IMR-90 (cell line): ENCODE measurements at regions not wholly inside any gene's neighbourhood (a gene's known extent, or its start where the extent isn't known, plus 50 kb on each side); places are given as distances from the start of the nearest gene placed in this dataset.

Source experiments
- ATAC-seq: fragments of 200-7000 bp; cut with Tn5 transposase; 2 replicates; pipeline ENCODE4 v1.9.1; 2020; ENCODE audit warnings: low read depth, mild to moderate bottlenecking, moderate library complexity
- BruUV-seq: library from RNA; stranded (reverse); fragments of 400-500 nt; replicated peaks from 2 replicates; lab custom pipeline; 2021; lab: Mats Ljungman, UMichigan
- CTCF ChIA-PET: fragments of 300-600 bp; formaldehyde crosslinking; extraction: SDS; loops from one replicate; lab custom pipeline; 2021; ENCODE audit warnings: antibody characterized with exemption; lab: Yijun Ruan, JAX
- POLR2A ChIA-PET: fragments of 300-600 bp; sonication (Branson Sonifier 250); formaldehyde crosslinking; loops from one replicate; lab custom pipeline; 2022; ENCODE audit warnings: antibody characterized with exemption; ENCODE audit not compliant: unreplicated experiment; lab: Charles Lee
- DNase-seq: peaks from one replicate; pipeline ENCODE4 v3.0.0; 2013
- H2AFZ ChIP-seq: replicated peaks from 2 replicates; pipeline ENCODE3; 2013; ENCODE audit warnings: low read length, mild to moderate bottlenecking; ENCODE audit not compliant: poor library complexity
- H2AK5ac ChIP-seq: 2 replicates; pipeline ENCODE4 v1.6.1; 2013; ENCODE audit warnings: low read depth, low read length, inconsistent platforms
- H2AK9ac ChIP-seq: replicated peaks from 2 replicates; pipeline ENCODE3; 2013; ENCODE audit warnings: mild to moderate bottlenecking, low read depth, low read length, moderate library complexity; ENCODE audit not compliant: poor library complexity
- H2BK120ac ChIP-seq: 2 replicates; pipeline ENCODE4 v1.6.1; 2013; ENCODE audit warnings: low read depth, low read length, inconsistent platforms
- H2BK15ac ChIP-seq: 3 replicates; pipeline ENCODE4 v1.6.1; 2013; ENCODE audit warnings: low read depth, low read length, inconsistent platforms
- H2BK20ac ChIP-seq: 2 replicates; pipeline ENCODE4 v1.6.1; 2013; ENCODE audit warnings: low read depth, mild to moderate bottlenecking, inconsistent platforms, low read length, moderate library complexity
- H2BK5ac ChIP-seq: 2 replicates; pipeline ENCODE4 v1.6.1; 2013; ENCODE audit warnings: mild to moderate bottlenecking, low read depth, low read length, inconsistent platforms; ENCODE audit not compliant: poor library complexity, severe bottlenecking
- H3K14ac ChIP-seq: replicated peaks from 2 replicates; pipeline ENCODE4 v1.6.1; 2013; ENCODE audit warnings: low read depth, low read length, inconsistent platforms
- H3K18ac ChIP-seq: 2 replicates; pipeline ENCODE4 v1.6.1; 2013; ENCODE audit warnings: low read depth, low read length, control low read depth
- H3K23ac ChIP-seq: 2 replicates; pipeline ENCODE4 v1.6.1; 2013; ENCODE audit warnings: low read depth, low read length, inconsistent platforms
- H3K27ac ChIP-seq: 2 replicates; pipeline ENCODE4 v1.5.1; 2013; ENCODE audit warnings: mild to moderate bottlenecking, control low read depth, low read length; ENCODE audit not compliant: insufficient read depth
- H3K27me3 ChIP-seq: 2 replicates; pipeline ENCODE4 v1.6.1; 2013; ENCODE audit warnings: low read length; ENCODE audit not compliant: control insufficient read depth, insufficient read depth
- H3K36me3 ChIP-seq: 2 replicates; pipeline ENCODE4 v1.6.1; 2013; ENCODE audit warnings: low read length, mixed read lengths; ENCODE audit not compliant: control insufficient read depth, insufficient read depth
- H3K4ac ChIP-seq: 2 replicates; pipeline ENCODE4 v1.6.1; 2013; ENCODE audit warnings: low read depth, low read length, inconsistent platforms
- H3K4me1 ChIP-seq: 2 replicates; pipeline ENCODE4 v1.6.1; 2013; ENCODE audit warnings: low read length, mixed read lengths; ENCODE audit not compliant: control insufficient read depth, insufficient read depth
- H3K4me2 ChIP-seq: 2 replicates; pipeline ENCODE4 v1.6.1; 2013; ENCODE audit warnings: low read depth, mild to moderate bottlenecking, control low read depth, low read length, moderate library complexity
- H3K4me3 ChIP-seq: 2 replicates; pipeline ENCODE4 v1.5.1; 2013; ENCODE audit warnings: low read depth, mild to moderate bottlenecking, control low read depth, low read length, moderate library complexity; ENCODE audit not compliant: insufficient read depth
- H3K56ac ChIP-seq: 2 replicates; pipeline ENCODE4 v1.6.1; 2013; ENCODE audit warnings: low read length, inconsistent platforms; ENCODE audit not compliant: insufficient read depth; ENCODE audit errors: extremely low read depth
- H3K79me1 ChIP-seq, 2 experiments: 2 replicates each; pipeline ENCODE4 v1.6.1; 2013; ENCODE audit warnings: low read length in 2 of 2, inconsistent platforms in 1 of 2, low read depth in 1 of 2
- H3K9ac ChIP-seq: 2 replicates; pipeline ENCODE4 v1.6.1; 2013; ENCODE audit warnings: low read depth, low read length, control low read depth
- H3K9me1 ChIP-seq: 2 replicates; pipeline ENCODE4 v1.6.1; 2013; ENCODE audit warnings: low read length, inconsistent platforms; ENCODE audit not compliant: insufficient read depth
- H3K9me3 ChIP-seq: 2 replicates; pipeline ENCODE4 v1.6.1; 2013; ENCODE audit warnings: low read length; ENCODE audit not compliant: control insufficient read depth, insufficient read depth
- H4K20me1 ChIP-seq: 2 replicates; pipeline ENCODE4 v1.6.1; 2013; ENCODE audit warnings: low read length, inconsistent platforms; ENCODE audit not compliant: insufficient read depth
- H4K5ac ChIP-seq: 2 replicates; pipeline ENCODE4 v1.6.1; 2013; ENCODE audit warnings: mild to moderate bottlenecking, low read depth, low read length, control low read depth
- H4K8ac ChIP-seq, 2 experiments: 2 replicates each; pipeline ENCODE4 v1.6.1; 2013; ENCODE audit warnings: low read depth in 2 of 2, low read length in 2 of 2, control low read depth in 1 of 2, inconsistent platforms in 1 of 2
- H4K91ac ChIP-seq: 2 replicates; pipeline ENCODE4 v1.6.1; 2013; ENCODE audit warnings: low read depth, low read length, inconsistent platforms; ENCODE audit not compliant: insufficient read depth
- BHLHE40 ChIP-seq: fragments of 150-350 bp; IDR thresholded peaks from 2 replicates; pipeline ENCODE4 v1.6.1; 2016; ENCODE audit warnings: mild to moderate bottlenecking, low read depth, low read length
- CEBPB ChIP-seq: IDR thresholded peaks from 2 replicates; pipeline ENCODE4 v1.6.1; 2012; ENCODE audit warnings: low read depth, low read length, improper control_type of control experiment
- CHD1 ChIP-seq: IDR thresholded peaks from 2 replicates; pipeline ENCODE4 v1.6.1; 2012; ENCODE audit warnings: low read depth, low read length, improper control_type of control experiment
- MAFK ChIP-seq: IDR thresholded peaks from 2 replicates; pipeline ENCODE4 v1.6.1; 2012; ENCODE audit warnings: low read depth, low read length, improper control_type of control experiment
- MAZ ChIP-seq: IDR thresholded peaks from 2 replicates; pipeline ENCODE4 v1.6.1; 2012; ENCODE audit warnings: low read depth, mild to moderate bottlenecking, low read length, improper control_type of control experiment, moderate library complexity, borderline replicate concordance
- POLR2A ChIP-seq: IDR thresholded peaks from 2 replicates; pipeline ENCODE4 v1.6.1; 2012; ENCODE audit warnings: mild to moderate bottlenecking, low read depth, low read length
- SMC3 ChIP-seq: fragments of 150-350 bp; IDR thresholded peaks from 2 replicates; pipeline ENCODE4 v1.6.1; 2016; ENCODE audit warnings: low read depth, mild to moderate bottlenecking, antibody characterized with exemption, low read length, moderate library complexity
- USF2 ChIP-seq: fragments of 150-350 bp; IDR thresholded peaks from 2 replicates; pipeline ENCODE4 v1.6.1; 2017; ENCODE audit warnings: mild to moderate bottlenecking, antibody characterized with exemption, low read length, low read depth
- WGBS, 2 experiments: methylation state at CpG; one replicate each; pipeline versions ENCODE4 v1.1.5 to v1.1.7; 2013; ENCODE audit warnings: missing lambda C conversion rate in 2 of 2; ENCODE audit not compliant: insufficient read length in 1 of 2; ENCODE audit errors: extremely low coverage in 2 of 2; 5-methylcytosine and 5-hydroxymethylcytosine counted together
- dilution Hi-C: fragments of 300-500 bp; cut with HindIII; formaldehyde crosslinking; loops from one replicate; pipeline ENCODE4 v1.14.3; 2018; ENCODE audit warnings: low sequenced_read_pairs; ENCODE audit not compliant: unreplicated experiment
- in situ Hi-C: fragments of 300-500 bp; cut with MboI; formaldehyde crosslinking; loops from 3 replicates; pipeline ENCODE4 v1.14.3; 2019; ENCODE audit warnings: low sequenced_read_pairs, inconsistent platforms, mixed read lengths
- intact Hi-C: fragments of 100-400 bp; cut with micrococcal nuclease; formaldehyde crosslinking; loops from 2 replicates; pipeline ENCODE4 v1.10.0; 2022

GRCh38 chr7:80047032-80047431 lies 87.6 kb upstream of the GNAI1 start:
- dilution Hi-C loops, result no loop called here
- DNase-seq (peak; percentile 39), ATAC-seq (peak; percentile 57)
- no CpG with 5 or more reads among the region's 1 CpG for WGBS, 2 experiments
- Histone ChIP-seq H3K36me3 (no peaks in the 10 kb centered on the region), H4K5ac (no peak overlapping the region; the same call in 1 of the 2 replicates), H4K8ac (peak overlapping the region in 1 of 2 experiments; percentile 87; a peak in 2 of 4 replicates), H3K9me1 (no peaks in the 10 kb centered on the region), H3K18ac (peak overlapping the region; percentile 91; the same call in 1 of the 2 replicates), H3K4me1 (no peaks in the 10 kb centered on the region), H4K20me1 (no peaks in the 10 kb centered on the region), H3K9me3 (peaks cover 8% of the 10 kb centered on the region; the same call in 1 of the 2 replicates), H3K4me2 (peak overlapping the region; percentile 48; the same call in 1 of the 2 replicates), H3K27me3 (no peaks in the 10 kb centered on the region), H2BK15ac (0 out of 3 replicates have a peak overlapping the region, but pooled peaks have one; percentile 66), H2AK5ac (no peak overlapping the region), H2AFZ (no peak overlapping the region), H3K9ac (no peak overlapping the region), H3K23ac (no peak overlapping the region; the same call in 1 of the 2 replicates), H4K91ac (no peak overlapping the region), H3K4me3 (no peak overlapping the region), H2BK20ac (peak overlapping the region; percentile 90), H3K14ac (no peak overlapping the region), H2AK9ac (no peak overlapping the region), H3K56ac (no peak overlapping the region), H3K27ac (no peak overlapping the region), H2BK5ac (peak overlapping the region; percentile 88), H3K4ac (peak overlapping the region; percentile 61; the same call in 1 of the 2 replicates), H3K79me1 (no peaks in the 10 kb centered on the region), H2BK120ac (peak overlapping the region; percentile 90)
- ChIA-PET CTCF (interaction anchor here (0.6 to 1.8 kb wide), 4 partner anchors 44 to 931 kb away, joined by 3 to 8 read pairs (median 4); no protein-coding TSS in a partner anchor), POLR2A (no interaction called here)
- BruUV-seq, result no TSS peak
- intact Hi-C loops, result loop anchor here (1.0 to 5.0 kb wide), 5 partner anchors 241 to 855 kb away; no protein-coding TSS in a partner anchor
- in situ Hi-C loops, result loop anchor here (5.0 to 25.0 kb wide), 4 partner anchors 585 to 1542 kb away; partner anchors contain the start of gene MAGI2
- TF ChIP-seq POLR2A (no peak), MAFK (no peak), BHLHE40 (no peak), SMC3 (no peak), CHD1 (no peak), MAZ (no peak), CEBPB (no peak), USF2 (no peak)
